Chondrocyte (in vitro differentiated cells): ENCODE measurements at regions not wholly inside any gene's neighbourhood (a gene's known extent, or its start where the extent isn't known, plus 50 kb on each side); places are given as distances from the start of the nearest gene placed in this dataset.

Source experiments
- DNase-seq: peaks from one replicate; pipeline ENCODE4 v3.0.0; 2021; ENCODE audit warnings: mixed read lengths, low spot score
- H3K27ac Mint-ChIP-seq: one replicate; pipeline ENCODE4 v1.8.0; 2021; ENCODE audit warnings: mild to moderate bottlenecking, moderate library complexity, mixed read lengths; ENCODE audit not compliant: unreplicated experiment
- H3K27me3 Mint-ChIP-seq: 2 replicates; pipeline ENCODE4 v1.8.0; 2021; ENCODE audit warnings: low read depth, mixed read lengths
- H3K36me3 Mint-ChIP-seq: 2 replicates; pipeline ENCODE4 v1.8.0; 2021; ENCODE audit warnings: low read depth, mixed read lengths
- H3K4me1 Mint-ChIP-seq: 2 replicates; pipeline ENCODE4 v1.8.0; 2021; ENCODE audit warnings: low read depth, mild to moderate bottlenecking, mixed read lengths
- H3K4me3 Mint-ChIP-seq: one replicate; pipeline ENCODE4 v1.8.0; 2021; ENCODE audit warnings: mild to moderate bottlenecking, moderate library complexity, mixed read lengths; ENCODE audit not compliant: unreplicated experiment
- H3K9me3 Mint-ChIP-seq: 2 replicates; pipeline ENCODE4 v1.8.0; 2021; ENCODE audit warnings: low read depth, mixed read lengths
- CTCF ChIP-seq: fragments of 200-600 bp; sonication (generic); IDR thresholded peaks from 2 replicates; pipeline ENCODE4 v1.5.0; 2021; ENCODE audit warnings: antibody characterized with exemption, mild to moderate bottlenecking, moderate library complexity

GRCh38 chr17:54013072-54013471 lies 190.3 kb downstream of the KIF2B start:
- H3K27me3 Mint-ChIP-seq = no peaks in the 10 kb centered on the region
- H3K4me3 Mint-ChIP-seq = no peak overlapping the region
- no peaks in the 10 kb centered on the region for H3K36me3 Mint-ChIP-seq
- TF ChIP-seq CTCF = no peak
- no peak overlapping the region for H3K27ac Mint-ChIP-seq
- no peak for DNase-seq
- no peaks in the 10 kb centered on the region for H3K4me1 Mint-ChIP-seq
- peaks cover 16% of the 10 kb centered on the region for H3K9me3 Mint-ChIP-seq

- Mint-ChIP-seq H3K27me3 (no peaks in the 10 kb centered on the region), H3K4me1 (no peaks in the 10 kb centered on the region), H3K27ac (no peak overlapping the region), H3K36me3 (no peaks in the 10 kb centered on the region), H3K9me3 (peaks cover 21% of the 10 kb centered on the region), H3K4me3 (no peak overlapping the region)
- no peak for TF ChIP-seq CTCF
- DNase-seq = no peak
Measured at GRCh38 chr17:54015734-54016133, 193.0 kb downstream of the KIF2B start.

- Mint-ChIP-seq H3K4me1 (no peaks in the 10 kb centered on the region), H3K27me3 (no peaks in the 10 kb centered on the region), H3K27ac (no peak overlapping the region), H3K36me3 (no peaks in the 10 kb centered on the region), H3K4me3 (no peak overlapping the region), H3K9me3 (peaks cover 23% of the 10 kb centered on the region)
- no peak for TF ChIP-seq CTCF
- DNase-seq = no peak
Measured at GRCh38 chr17:54021418-54021817, 198.7 kb downstream of the KIF2B start.

GRCh38 chr17:54028986-54029580 lies 206.4 kb downstream of the KIF2B start:
- no peak for DNase-seq
- TF ChIP-seq CTCF = no peak
- Mint-ChIP-seq H3K36me3 (no peaks in the 10 kb centered on the region), H3K9me3 (peaks cover 14% of the 10 kb centered on the region), H3K4me1 (no peaks in the 10 kb centered on the region), H3K27ac (no peak overlapping the region), H3K27me3 (no peaks in the 10 kb centered on the region), H3K4me3 (no peak overlapping the region)

- no peak overlapping the region for H3K27ac Mint-ChIP-seq
- no peak for TF ChIP-seq CTCF
- H3K36me3 Mint-ChIP-seq = no peaks in the 10 kb centered on the region
- no peak for DNase-seq
- no peak overlapping the region for H3K4me3 Mint-ChIP-seq
- no peaks in the 10 kb centered on the region for H3K27me3 Mint-ChIP-seq
- H3K9me3 Mint-ChIP-seq = peaks cover 14% of the 10 kb centered on the region
- no peaks in the 10 kb centered on the region for H3K4me1 Mint-ChIP-seq
Measured at GRCh38 chr17:54029986-54030385, 207.3 kb downstream of the KIF2B start.
